ENCODE measurements at regions not wholly inside any gene's neighbourhood (a gene's known extent, or its start where the extent isn't known, plus 50 kb on each side); places are given as distances from the start of the nearest gene placed in this dataset.

GRCh38 chr2:150591496-150592285 is 104.2 kb upstream of the RND3 start:
- peak; percentile 39 for DNase-seq (ENCODE audit: low read depth)

DNA sequence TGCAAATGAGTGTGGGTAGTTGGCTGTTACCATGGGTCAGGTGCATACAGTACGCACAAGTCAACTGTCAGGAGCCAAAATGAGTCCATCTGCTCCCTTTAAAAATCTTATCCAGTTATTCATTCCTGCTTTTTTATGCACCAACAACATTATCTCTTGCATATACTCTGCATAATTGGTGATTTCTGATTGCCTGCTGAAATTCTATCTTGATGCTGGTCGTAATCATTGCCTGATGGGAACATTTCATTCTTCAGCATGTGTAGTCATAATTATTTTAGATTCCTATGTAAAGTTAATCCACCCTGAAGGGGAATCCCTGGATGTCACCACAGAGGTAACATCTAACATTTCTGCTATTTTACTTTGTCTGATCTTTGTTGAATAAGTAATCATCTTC is 102.2 kb upstream of the RND3 start:
- no peak for DNase-seq (ENCODE audit: low read depth)

DNA sequence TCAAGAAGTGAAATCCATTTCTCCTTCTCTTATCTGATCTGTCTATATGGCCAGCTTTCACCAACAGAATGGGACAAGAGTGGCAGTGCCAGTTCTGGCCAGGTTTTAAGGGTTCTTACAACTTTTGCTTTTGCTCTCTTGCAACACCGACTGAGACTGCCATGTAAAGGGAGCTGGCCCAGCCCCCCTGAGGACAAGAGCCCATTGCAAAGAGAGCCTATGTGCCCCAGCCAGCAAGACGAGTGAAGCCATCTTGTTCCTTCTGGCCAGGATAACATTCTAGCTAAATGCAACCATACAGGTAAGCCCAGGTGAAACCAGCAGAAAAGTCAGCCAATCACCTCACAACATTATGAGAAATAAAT is 101.0 kb upstream of the RND3 start:
- DNase-seq (ENCODE audit: low read depth) = no peak

GRCh38 chr2:150587547-150588505 is 100.4 kb upstream of the RND3 start:
- DNase-seq (ENCODE audit: low read depth) = no peak

DNA sequence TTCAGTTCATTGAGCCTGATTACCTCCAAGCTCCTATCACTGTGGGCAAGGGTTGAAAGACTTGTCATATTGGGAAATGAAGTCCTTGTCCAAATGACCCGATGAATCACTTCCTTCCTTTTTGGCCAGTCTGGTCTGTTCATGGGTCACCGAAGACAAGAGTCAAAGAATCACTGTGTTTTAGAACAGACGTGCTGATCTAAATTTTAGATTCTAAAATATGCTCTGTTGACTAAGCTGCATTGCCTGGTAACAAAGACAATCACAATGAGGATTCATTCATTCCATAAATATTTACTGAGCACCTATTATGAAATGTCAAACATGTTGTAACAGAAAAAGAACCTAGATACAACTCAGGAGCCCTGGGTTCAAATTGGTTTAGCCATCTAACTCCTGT is 99.4 kb upstream of the RND3 start:
- peak; percentile 86 for DNase-seq (ENCODE audit: low read depth)

DNA sequence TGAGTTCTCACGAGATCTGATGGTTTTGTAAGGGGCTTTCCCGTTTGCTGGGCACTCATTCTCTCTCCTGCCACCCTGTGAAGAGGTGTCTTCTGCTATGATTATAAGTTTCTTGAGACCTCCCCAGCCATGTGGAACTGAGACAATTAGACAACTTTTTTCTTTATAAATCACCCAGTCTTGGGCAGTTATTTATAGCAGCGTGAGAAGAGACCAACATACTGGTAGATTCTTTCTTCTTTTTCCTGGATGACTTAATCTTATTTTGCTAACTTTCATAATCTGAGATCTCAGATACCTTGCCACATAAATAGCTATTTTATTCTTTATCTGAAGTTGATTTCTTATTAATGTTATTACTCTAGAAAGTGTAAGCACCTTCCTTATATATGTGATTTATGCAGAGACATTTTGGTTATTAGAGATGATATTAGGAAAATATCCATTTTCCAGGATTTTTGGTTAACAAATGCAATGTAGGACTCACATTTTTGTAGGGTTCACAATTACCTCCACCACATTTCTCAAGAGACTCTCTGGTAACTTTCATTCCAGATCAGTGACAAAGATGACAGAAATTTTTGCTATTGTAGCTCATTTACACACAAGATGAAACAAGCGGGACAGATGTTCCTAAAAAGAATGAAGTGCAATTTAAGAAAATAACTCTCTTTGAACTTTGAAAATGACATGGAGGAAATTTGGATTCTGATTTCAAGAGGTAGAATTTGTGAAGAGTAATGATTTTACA is 97.9 kb upstream of the RND3 start:
- DNase-seq (ENCODE audit: low read depth) = no peak

DNA sequence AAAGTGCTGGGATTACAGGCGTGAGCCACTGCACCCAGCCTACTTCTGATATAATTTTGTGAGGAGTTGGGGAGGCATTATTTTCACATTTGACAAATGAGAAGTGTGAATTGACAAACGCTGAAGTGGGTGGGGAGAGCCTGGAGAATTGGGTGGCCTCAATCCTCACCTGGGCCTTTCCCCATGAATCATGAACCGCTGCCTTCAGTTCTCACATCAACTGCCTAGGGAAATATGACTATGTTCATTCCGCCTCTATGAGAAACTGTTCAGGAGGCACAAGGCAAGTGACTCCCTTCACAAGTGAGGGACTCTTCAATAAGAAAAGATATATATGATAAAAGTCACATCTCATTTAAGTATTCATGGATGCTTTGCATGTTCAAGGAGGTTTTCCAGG is 96.6 kb upstream of the RND3 start:
- no peak for DNase-seq (ENCODE audit: low read depth)

DNA sequence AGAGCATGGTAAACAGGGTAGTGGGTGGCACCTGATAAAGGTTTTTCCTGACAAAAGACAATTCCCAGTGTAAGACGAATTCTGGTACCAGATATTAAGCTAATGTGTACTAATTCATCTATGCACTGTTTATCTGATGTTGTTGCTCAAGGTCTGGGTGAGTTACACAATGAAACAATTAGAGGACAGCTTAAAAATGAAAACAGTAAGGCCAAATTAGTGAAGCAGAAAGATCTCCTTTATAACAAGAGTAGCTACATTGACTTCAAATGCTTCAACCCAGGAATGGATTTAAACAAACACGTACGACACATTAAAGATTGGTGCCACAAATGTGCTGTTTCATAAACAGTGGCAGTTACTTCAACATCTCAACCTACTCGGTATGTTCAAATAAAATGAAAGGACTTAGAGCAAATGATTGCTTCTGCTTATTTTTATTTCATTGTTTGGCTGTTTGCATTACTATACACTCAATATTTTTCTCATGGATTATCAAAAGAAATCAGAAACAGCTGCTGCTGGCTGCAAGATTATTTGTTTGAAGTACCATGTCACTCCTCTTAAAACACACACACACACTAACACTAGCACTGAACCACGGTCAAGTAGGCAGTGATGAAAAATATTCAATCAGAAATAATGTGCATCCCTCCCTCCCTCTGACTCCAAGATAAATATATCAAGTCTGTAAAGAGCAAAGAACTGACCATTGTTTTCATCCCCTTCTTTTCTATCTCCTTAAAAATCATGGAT is 94.4 kb upstream of the RND3 start:
- DNase-seq (ENCODE audit: low read depth) = no peak

GRCh38 chr2:150578481-150578880 is 91.0 kb upstream of the RND3 start:
- no peak for DNase-seq (ENCODE audit: low read depth)

- DNase-seq (ENCODE audit: low read depth) = no peak
Measured at GRCh38 chr2:150575861-150576260, 88.4 kb upstream of the RND3 start.

GRCh38 chr2:150572961-150573395 is 85.5 kb upstream of the RND3 start:
- DNase-seq (ENCODE audit: low read depth) = no peak

- DNase-seq (ENCODE audit: low read depth) = no peak
Measured at GRCh38 chr2:150572194-150572766, 84.8 kb upstream of the RND3 start.

DNA sequence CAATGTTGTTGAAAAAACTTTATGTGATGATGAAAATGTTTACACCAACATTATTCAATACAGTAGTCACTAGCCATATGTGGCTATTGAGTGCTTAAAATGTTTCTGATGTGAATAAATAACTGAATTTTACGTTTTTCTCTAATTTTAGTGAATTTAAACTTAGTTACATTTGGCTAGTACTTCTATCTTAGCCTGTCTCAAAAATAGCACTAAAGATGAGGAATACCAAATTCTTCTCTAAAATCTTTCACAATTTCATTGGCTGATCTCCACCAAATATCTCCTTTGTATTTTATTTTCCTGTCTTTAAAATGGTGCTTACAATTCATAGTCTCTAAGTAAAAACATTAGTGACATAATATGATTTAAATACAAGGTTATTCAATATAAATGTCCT is 83.7 kb upstream of the RND3 start:
- no peak for DNase-seq (ENCODE audit: low read depth)

- DNase-seq (ENCODE audit: low read depth) = peak; percentile 87
Measured at GRCh38 chr2:150570712-150571111, 83.2 kb upstream of the RND3 start.

- no peak for DNase-seq (ENCODE audit: low read depth)
Measured at GRCh38 chr2:150569761-150570160, 82.3 kb upstream of the RND3 start.

DNA sequence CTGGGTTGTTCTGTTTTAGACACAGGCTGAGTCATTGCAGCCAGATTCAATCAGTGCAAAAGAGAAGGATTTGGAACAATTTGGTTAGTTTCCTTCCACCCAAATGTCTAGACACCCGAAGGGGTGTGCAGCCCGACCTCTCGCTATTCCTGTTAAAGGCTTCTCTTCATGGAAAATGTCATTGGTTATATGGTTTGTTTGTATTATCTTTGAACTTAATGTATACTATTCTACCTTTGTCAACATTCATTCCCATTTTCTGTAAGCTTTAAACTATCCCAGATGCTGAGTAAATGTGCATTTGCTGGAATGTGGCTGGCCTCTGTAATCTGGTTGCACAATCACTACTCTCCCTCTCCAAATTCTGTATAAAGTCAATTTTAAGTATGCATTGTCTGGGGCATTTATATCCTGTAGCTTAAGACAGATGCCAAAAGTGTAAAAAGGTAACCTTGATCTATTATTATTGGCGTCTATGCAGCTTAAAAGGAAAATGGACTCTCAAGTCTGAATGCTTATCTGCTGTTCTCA is 80.4 kb upstream of the RND3 start:
- DNase-seq (ENCODE audit: low read depth) = no peak

DNA sequence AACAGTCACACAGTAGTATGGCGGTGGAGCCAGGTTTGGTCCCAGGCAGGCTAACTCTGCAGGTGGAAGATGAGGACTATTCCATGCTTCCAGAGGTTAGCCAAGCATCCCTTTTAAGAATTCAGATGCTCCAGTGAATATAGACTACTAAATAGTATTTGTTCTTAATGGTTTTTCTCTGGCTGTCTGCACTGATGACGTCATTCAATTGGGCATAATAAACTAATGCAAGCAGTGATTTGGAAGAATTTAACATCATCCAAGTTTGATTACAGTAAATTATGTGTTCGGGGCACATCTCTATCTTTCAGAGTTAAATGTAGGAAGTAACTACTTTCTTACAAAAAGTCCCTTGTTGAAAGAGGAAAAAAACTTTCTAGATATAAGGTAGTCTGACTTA is 78.8 kb upstream of the RND3 start:
- DNase-seq (ENCODE audit: low read depth) = no peak

- no peak for DNase-seq (ENCODE audit: low read depth)
Measured at GRCh38 chr2:150561076-150561475, 73.6 kb upstream of the RND3 start.

DNA sequence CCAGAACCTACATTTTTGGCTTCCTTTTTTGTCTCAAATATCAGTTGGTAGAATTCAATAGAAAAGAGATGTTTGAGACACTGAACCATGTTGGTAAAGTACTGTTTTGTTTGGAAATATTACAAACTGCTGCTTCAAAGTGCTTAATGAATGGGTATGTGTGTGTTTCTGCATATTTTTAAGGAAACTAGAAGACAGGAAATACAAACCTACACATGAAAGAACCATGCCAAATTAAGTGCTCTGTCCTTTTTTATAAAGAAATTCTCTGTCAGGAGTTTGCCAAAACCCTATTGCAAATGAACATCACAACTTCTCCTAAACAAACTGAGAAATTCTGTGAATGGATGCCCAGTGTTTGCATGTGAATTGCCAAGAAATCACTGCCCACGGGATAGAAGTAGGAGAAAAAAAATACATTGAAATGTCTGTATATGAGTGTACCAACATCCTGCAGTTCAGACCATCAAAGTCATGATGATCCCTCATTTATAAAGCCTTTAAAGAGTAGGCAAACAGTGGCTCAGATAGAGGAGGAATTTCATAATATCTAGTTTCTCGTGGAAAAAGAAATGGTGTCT is 69.6 kb upstream of the RND3 start:
- DNase-seq (ENCODE audit: low read depth) = no peak
